ENCODE measurements at regions not wholly inside any gene's neighbourhood (a gene's known extent, or its start where the extent isn't known, plus 50 kb on each side); places are given as distances from the start of the nearest gene placed in this dataset.
"Not testable (repeated sequence)": the region's sequence is repeated elsewhere in the genome, so short reads cannot be mapped to it uniquely, and the experiment has no call there.

DNA sequence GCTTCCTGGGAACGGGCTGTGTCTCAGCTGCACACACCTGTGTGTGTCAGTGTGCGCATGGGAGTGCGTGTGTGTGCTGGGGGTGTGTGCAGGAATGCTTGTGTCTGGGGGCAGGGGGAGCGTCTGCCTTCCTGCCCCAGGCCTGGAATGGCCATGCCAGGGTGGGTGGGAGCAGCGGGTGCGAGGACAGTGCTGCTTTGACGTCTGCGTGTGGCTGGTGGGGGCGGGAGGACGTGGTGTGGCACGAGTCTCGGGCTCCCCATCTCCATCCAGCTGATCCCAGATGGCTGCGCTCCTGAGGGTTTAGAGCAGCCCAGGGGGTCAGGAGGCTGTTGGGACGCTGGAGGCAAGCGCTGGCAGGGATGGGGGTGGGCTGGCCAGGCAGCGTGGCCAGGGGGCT, 80.6 kb downstream of the TMEM121 start:
- TF ChIP-seq, protein P1, sequence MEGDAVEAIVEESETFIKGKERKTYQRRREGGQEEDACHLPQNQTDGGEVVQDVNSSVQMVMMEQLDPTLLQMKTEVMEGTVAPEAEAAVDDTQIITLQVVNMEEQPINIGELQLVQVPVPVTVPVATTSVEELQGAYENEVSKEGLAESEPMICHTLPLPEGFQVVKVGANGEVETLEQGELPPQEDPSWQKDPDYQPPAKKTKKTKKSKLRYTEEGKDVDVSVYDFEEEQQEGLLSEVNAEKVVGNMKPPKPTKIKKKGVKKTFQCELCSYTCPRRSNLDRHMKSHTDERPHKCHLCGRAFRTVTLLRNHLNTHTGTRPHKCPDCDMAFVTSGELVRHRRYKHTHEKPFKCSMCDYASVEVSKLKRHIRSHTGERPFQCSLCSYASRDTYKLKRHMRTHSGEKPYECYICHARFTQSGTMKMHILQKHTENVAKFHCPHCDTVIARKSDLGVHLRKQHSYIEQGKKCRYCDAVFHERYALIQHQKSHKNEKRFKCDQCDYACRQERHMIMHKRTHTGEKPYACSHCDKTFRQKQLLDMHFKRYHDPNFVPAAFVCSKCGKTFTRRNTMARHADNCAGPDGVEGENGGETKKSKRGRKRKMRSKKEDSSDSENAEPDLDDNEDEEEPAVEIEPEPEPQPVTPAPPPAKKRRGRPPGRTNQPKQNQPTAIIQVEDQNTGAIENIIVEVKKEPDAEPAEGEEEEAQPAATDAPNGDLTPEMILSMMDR (IDR thresholded peaks at IDR 0.05): not testable (repeated sequence)
- TF ChIP-seq POLR2A (IDR thresholded peaks at IDR 0.05): not testable (repeated sequence)

Data from testis (tissue), 2 donors.